H1 (cell line): ENCODE measurements at regions not wholly inside any gene's neighbourhood (a gene's known extent, or its start where the extent isn't known, plus 50 kb on each side); places are given as distances from the start of the nearest gene placed in this dataset.

Source experiments
- CTCF ChIA-PET: fragments of 300-600 bp; sonication (Branson Sonifier 250); formaldehyde crosslinking; loops from one replicate; lab custom pipeline; 2021; ENCODE audit not compliant: partially characterized antibody; lab: Charles Lee
- POLR2A ChIA-PET: fragments of 300-600 bp; sonication (Branson Sonifier 250); formaldehyde crosslinking; loops from one replicate; lab custom pipeline; 2021; ENCODE audit warnings: inconsistent platforms; ENCODE audit not compliant: partially characterized antibody; lab: Charles Lee
- DNase-seq, 2 experiments: peaks; one replicate each; pipeline versions ENCODE4 v3.0.0 to v3.0.0-alpha.2; 2010 to 2022; ENCODE audit warnings: low spot score in 2 of 2, low read depth in 1 of 2, mixed read lengths in 1 of 2
- FAIRE-seq: peaks from 2 replicates; lab custom pipeline; 2011; peaks lifted over from hg19 to GRCh38; lab: Jason Lieb, UNC
- H2AFZ ChIP-seq: 2 replicates; pipeline ENCODE4 v1.8.1; 2012; ENCODE audit warnings: low read length, inconsistent platforms
- H2AK5ac ChIP-seq: 2 replicates; pipeline ENCODE4 v1.6.1; 2013; ENCODE audit warnings: low read depth, low read length
- H2BK120ac ChIP-seq: replicated peaks from 2 replicates; pipeline ENCODE3; 2013; ENCODE audit warnings: low read depth, low read length, inconsistent platforms
- H2BK12ac ChIP-seq: 2 replicates; pipeline ENCODE4 v1.6.1; 2013; ENCODE audit warnings: low read depth, low read length
- H2BK15ac ChIP-seq: 2 replicates; pipeline ENCODE4 v1.6.1; 2013; ENCODE audit warnings: low read length
- H2BK20ac ChIP-seq: 2 replicates; pipeline ENCODE4 v1.6.1; 2013; ENCODE audit warnings: low read length
- H2BK5ac ChIP-seq: 2 replicates; pipeline ENCODE4 v1.6.1; 2013; ENCODE audit warnings: low read depth, low read length
- H3K14ac ChIP-seq: 2 replicates; pipeline ENCODE4 v1.6.1; 2013; ENCODE audit warnings: inconsistent platforms; ENCODE audit not compliant: insufficient read length
- H3K18ac ChIP-seq: 2 replicates; pipeline ENCODE4 v1.6.1; 2013; ENCODE audit warnings: low read length; ENCODE audit errors: extremely low read depth
- H3K23ac ChIP-seq: 2 replicates; pipeline ENCODE4 v1.6.1; 2013; ENCODE audit warnings: inconsistent platforms; ENCODE audit not compliant: insufficient read length
- H3K23me2 ChIP-seq: 2 replicates; pipeline ENCODE4 v1.6.1; 2013; ENCODE audit warnings: low read depth, low read length
- H3K27ac ChIP-seq: 2 replicates; pipeline ENCODE4 v1.6.1; 2011; ENCODE audit warnings: low read depth, low read length, inconsistent platforms
- H3K27me3 ChIP-seq, 4 experiments: replicated peaks in 1 of 4; 1 replicate in 1 of 4; 2 replicates in 3 of 4; pipeline versions ENCODE4 v1.6.1 to v1.8.1; 2011 to 2013; ENCODE audit warnings: low read length in 3 of 4, mild to moderate bottlenecking in 3 of 4, inconsistent platforms in 2 of 4, mixed read lengths in 2 of 4, moderate library complexity in 1 of 4; ENCODE audit not compliant: control insufficient read depth in 3 of 4, insufficient read depth in 3 of 4; ENCODE audit errors: extremely low read depth in 1 of 4
- H3K36me3 ChIP-seq, 4 experiments: 2 replicates each; pipeline versions ENCODE4 v1.6.1 to v1.8.1; 2011 to 2013; ENCODE audit warnings: mild to moderate bottlenecking in 4 of 4, low read length in 3 of 4, moderate library complexity in 2 of 4, control low read depth in 1 of 4, inconsistent platforms in 1 of 4; ENCODE audit not compliant: insufficient read depth in 4 of 4, control insufficient read depth in 2 of 4
- H3K4ac ChIP-seq: replicated peaks from 2 replicates; pipeline ENCODE3; 2013; ENCODE audit warnings: low read length, low read depth, mixed read lengths, inconsistent platforms; ENCODE audit not compliant: insufficient read length
- H3K4me1 ChIP-seq, 4 experiments: replicated peaks in 1 of 4; 1 replicate in 1 of 4; 2 replicates in 3 of 4; pipeline versions ENCODE4 v1.6.1 to v1.8.1; 2011 to 2013; ENCODE audit warnings: low read length in 3 of 4, inconsistent platforms in 2 of 4, mixed read lengths in 1 of 4; ENCODE audit not compliant: insufficient read depth in 4 of 4, control insufficient read depth in 3 of 4
- H3K4me2 ChIP-seq, 2 experiments: 2 replicates each; pipeline versions ENCODE4 v1.6.1 to v1.8.1; 2011 to 2013; ENCODE audit warnings: low read depth in 2 of 2, low read length in 2 of 2, control low read depth in 1 of 2, inconsistent platforms in 1 of 2, mild to moderate bottlenecking in 1 of 2; ENCODE audit not compliant: insufficient read depth in 1 of 2
- H3K4me3 ChIP-seq, 4 experiments: fragments of 200-600, 300-600 bp in 1 of 4; sonication (generic), shearing (Covaris generic), sonication (Bioruptor Twin) in 1 of 4; 2 replicates each; pipeline versions ENCODE4 v1.5.1 to v1.8.1; 2011 to 2016; ENCODE audit warnings: low read length in 4 of 4, low read depth in 3 of 4, control low read depth in 2 of 4, inconsistent platforms in 2 of 4, mild to moderate bottlenecking in 2 of 4, mixed read lengths in 1 of 4, moderate library complexity in 1 of 4; ENCODE audit not compliant: insufficient read depth in 2 of 4; ENCODE audit errors: extremely low read depth in 1 of 4
- H3K56ac ChIP-seq: replicated peaks from 2 replicates; pipeline ENCODE3; 2013; ENCODE audit warnings: low read depth, mild to moderate bottlenecking, mixed read lengths, low read length, inconsistent platforms; ENCODE audit not compliant: insufficient read length
- H3K79me1 ChIP-seq: 2 replicates; pipeline ENCODE4 v1.6.1; 2013; ENCODE audit warnings: low read depth, low read length, control low read depth
- H3K79me2 ChIP-seq, 2 experiments: 2 replicates each; pipeline versions ENCODE4 v1.6.1 to v1.8.1; 2012 to 2013; ENCODE audit warnings: low read length in 2 of 2, mild to moderate bottlenecking in 2 of 2, inconsistent platforms in 1 of 2; ENCODE audit not compliant: insufficient read depth in 2 of 2, control insufficient read depth in 1 of 2
- H3K9ac ChIP-seq, 4 experiments: replicated peaks in 1 of 4; 1 replicate in 1 of 4; 2 replicates in 3 of 4; pipeline versions ENCODE4 v1.6.1 to v1.8.1; 2011 to 2013; ENCODE audit warnings: low read depth in 3 of 4, low read length in 3 of 4, control low read depth in 2 of 4, mild to moderate bottlenecking in 2 of 4, moderate library complexity in 2 of 4, inconsistent platforms in 1 of 4; ENCODE audit errors: extremely low read depth in 1 of 4
- H3K9me3 ChIP-seq, 2 experiments: 2 replicates each; pipeline versions ENCODE4 v1.6.1 to v1.8.1; 2012 to 2013; ENCODE audit warnings: mild to moderate bottlenecking in 2 of 2, moderate library complexity in 2 of 2, control low read depth in 1 of 2, inconsistent platforms in 1 of 2, low read depth in 1 of 2, low read length in 1 of 2, mixed read lengths in 1 of 2; ENCODE audit not compliant: insufficient read depth in 2 of 2
- H4K20me1 ChIP-seq, 2 experiments: replicated peaks in 1 of 2; 2 replicates each; pipeline versions ENCODE3 to v1.8.1; 2011 to 2013; ENCODE audit warnings: inconsistent platforms in 2 of 2, low read length in 2 of 2, mild to moderate bottlenecking in 1 of 2; ENCODE audit not compliant: insufficient read depth in 2 of 2, control insufficient read depth in 1 of 2
- H4K5ac ChIP-seq: 2 replicates; pipeline ENCODE4 v1.6.1; 2013; ENCODE audit warnings: low read length, low read depth, mixed read lengths, inconsistent platforms; ENCODE audit not compliant: insufficient read length
- H4K8ac ChIP-seq: 2 replicates; pipeline ENCODE4 v1.8.0; 2013; ENCODE audit warnings: mild to moderate bottlenecking, moderate library complexity, low read length, inconsistent platforms; ENCODE audit not compliant: insufficient read depth; ENCODE audit errors: extremely low read depth
- H4K91ac ChIP-seq: replicated peaks from 2 replicates; pipeline ENCODE3; 2013; ENCODE audit warnings: low read length, mixed read lengths, inconsistent platforms; ENCODE audit not compliant: insufficient read length
- ASH2L ChIP-seq: fragments of 200-600, 300-600 bp; sonication (generic); IDR thresholded peaks from one replicate; pipeline ENCODE4 v1.7.1; 2017; ENCODE audit warnings: low read length
- BCL11A ChIP-seq, 2 experiments: IDR thresholded peaks; one replicate each; pipeline ENCODE4 v1.6.1; 2011; ENCODE audit warnings: low read depth in 2 of 2, low read length in 2 of 2, mild to moderate bottlenecking in 2 of 2
- CTBP2 ChIP-seq: IDR thresholded peaks from 2 replicates; pipeline ENCODE4 v1.7.0; 2011; ENCODE audit warnings: borderline replicate concordance, mild to moderate bottlenecking, moderate library complexity, mixed read lengths, low read length; ENCODE audit not compliant: insufficient read depth, insufficient read length
- EZH2 ChIP-seq: fragments of 200-600 bp; sonication (generic); IDR thresholded peaks from 2 replicates; pipeline ENCODE4 v1.7.1; 2012; ENCODE audit warnings: low read depth, mild to moderate bottlenecking, moderate library complexity, low read length, inconsistent platforms; ENCODE audit not compliant: severe bottlenecking
- GABPA ChIP-seq: IDR thresholded peaks from 2 replicates; pipeline ENCODE4 v1.6.1; 2011; ENCODE audit warnings: mild to moderate bottlenecking, low read length, moderate library complexity, borderline replicate concordance; ENCODE audit not compliant: insufficient read depth
- NRF1 ChIP-seq: IDR thresholded peaks from 2 replicates; pipeline ENCODE4 v1.6.1; 2011; ENCODE audit warnings: mild to moderate bottlenecking, low read depth, low read length, improper control_type of control experiment
- PHF8 ChIP-seq: fragments of 200-600 bp; sonication (generic); conservative IDR thresholded peaks from 2 replicates; pipeline ENCODE4 v1.7.1; 2012; ENCODE audit warnings: low read depth, mild to moderate bottlenecking, inconsistent platforms, low read length, moderate library complexity
- POLR2A ChIP-seq, 2 experiments: IDR thresholded peaks; 1 replicate in 1 of 2; 2 replicates in 1 of 2; pipeline ENCODE4 v1.6.1; 2011; ENCODE audit warnings: low read depth in 2 of 2, low read length in 2 of 2, mild to moderate bottlenecking in 2 of 2; ENCODE audit errors: control extremely low read depth in 1 of 2
- RBBP5 ChIP-seq: IDR thresholded peaks from 2 replicates; pipeline ENCODE4 v1.7.1; 2012; ENCODE audit warnings: low read depth, mild to moderate bottlenecking, inconsistent platforms, low read length, moderate library complexity, borderline replicate concordance
- SAP30 ChIP-seq: fragments of 300-600 bp; sonication (generic); IDR thresholded peaks from 2 replicates; pipeline ENCODE4 v1.7.1; 2012; ENCODE audit warnings: low read length, moderate library complexity, mild to moderate bottlenecking, inconsistent platforms; ENCODE audit not compliant: insufficient read depth, insufficient replicate concordance
- SRF ChIP-seq: IDR thresholded peaks from 2 replicates; pipeline ENCODE4 v1.6.1; 2011; ENCODE audit warnings: mild to moderate bottlenecking, low read depth, low read length, moderate library complexity
- TCF12 ChIP-seq: IDR thresholded peaks from 2 replicates; pipeline ENCODE4 v1.6.1; 2011; ENCODE audit warnings: low read depth, mild to moderate bottlenecking, low read length
- TEAD4 ChIP-seq: IDR thresholded peaks from 2 replicates; pipeline ENCODE4 v1.6.1; 2012; ENCODE audit warnings: low read depth, low read length, inconsistent platforms, mixed read lengths
- WGBS, 2 experiments: shearing (Covaris generic) in 1 of 2; methylation state at CpG; one replicate each; pipeline versions ENCODE4 v1.1.6 to v1.1.7; 2013 to 2015; ENCODE audit warnings: low lambda C conversion rate in 2 of 2, mixed read lengths in 2 of 2, inconsistent platforms in 1 of 2, low coverage in 1 of 2, missing lambda C conversion rate in 1 of 2; ENCODE audit not compliant: insufficient replicate concordance in 2 of 2, insufficient coverage in 1 of 2, insufficient read length in 1 of 2; ENCODE audit errors: extremely low coverage in 1 of 2, missing lambda C conversion rate in 1 of 2; 5-methylcytosine and 5-hydroxymethylcytosine counted together

DNA sequence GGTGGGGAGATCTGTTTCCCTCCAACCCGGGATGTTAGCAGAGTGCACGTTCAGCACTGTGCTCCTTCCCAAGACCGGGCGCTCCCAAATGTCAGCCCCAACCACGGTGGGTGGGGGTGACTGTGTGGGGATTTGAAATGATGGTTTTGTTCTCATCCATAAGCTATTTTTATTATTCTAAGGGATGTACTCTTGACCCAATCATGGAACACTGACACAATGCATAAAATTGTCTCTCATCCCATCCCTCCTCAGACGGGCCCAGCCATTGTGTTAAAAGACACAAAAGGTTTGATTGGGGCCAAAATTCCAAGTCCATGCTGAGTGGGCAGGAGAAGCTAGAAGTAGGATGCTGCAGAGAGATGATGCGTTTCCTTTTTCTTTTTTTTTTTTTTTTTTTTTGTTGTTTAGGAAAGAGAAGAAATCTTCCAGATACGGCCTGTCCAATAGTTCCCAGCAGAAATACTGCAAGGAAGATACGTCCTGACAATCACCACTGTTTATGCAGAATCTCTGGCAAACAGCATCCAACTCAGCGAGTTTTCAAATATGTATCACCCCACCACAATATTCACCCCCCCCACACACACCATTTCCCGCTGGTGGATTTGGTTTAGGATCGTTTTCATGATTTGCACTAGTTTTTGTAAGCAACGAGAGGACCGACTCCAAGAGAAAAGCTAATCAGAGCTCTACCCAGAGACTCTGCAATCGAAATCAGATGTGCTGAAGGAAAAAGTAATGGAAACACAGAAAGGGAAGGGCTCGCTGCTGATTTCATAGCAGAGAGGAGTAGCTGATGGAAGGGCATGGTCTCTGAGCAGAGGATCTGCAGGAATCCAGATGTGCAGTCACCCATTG lies 163.5 kb upstream of the DYNLRB2 start:
- H2BK15ac ChIP-seq: no peak overlapping the region
- H3K56ac ChIP-seq: no peak overlapping the region
- no peaks in the 10 kb centered on the region for H3K79me2 ChIP-seq
- no peak overlapping the region for H3K4ac ChIP-seq
- no peak overlapping the region for H3K27ac ChIP-seq
- H3K18ac ChIP-seq: no peak overlapping the region
- H2BK5ac ChIP-seq: no peak overlapping the region
- no peaks in the 10 kb centered on the region for H4K20me1 ChIP-seq
- H3K4me1 ChIP-seq: no peaks in the 10 kb centered on the region
- ChIA-PET CTCF (interaction anchor here (1.0 to 1.3 kb wide), 4 partner anchors 10 to 149 kb away, joined by 3 read pairs; no protein-coding TSS in a partner anchor), POLR2A (no interaction called here)
- H3K36me3 ChIP-seq: no peaks in the 10 kb centered on the region
- no peak for FAIRE-seq
- H3K23me2 ChIP-seq: no peaks in the 10 kb centered on the region
- DNase-seq: no peak
- 94% methylated on average over 14 of the region's 16 CpGs; no CpG with 5 or more reads in 1 of the 2 experiments for WGBS, 2 experiments
- no peak overlapping the region for H3K4me3 ChIP-seq
- no peaks in the 10 kb centered on the region for H3K79me1 ChIP-seq
- no peak overlapping the region for H2BK20ac ChIP-seq
- no peaks in the 10 kb centered on the region for H3K27me3 ChIP-seq
- no peak overlapping the region for H4K91ac ChIP-seq
- no peak overlapping the region for H3K4me2 ChIP-seq
- no peak overlapping the region for H3K23ac ChIP-seq
- no peak overlapping the region for H4K5ac ChIP-seq
- no peak overlapping the region for H2AK5ac ChIP-seq
- H3K9me3 ChIP-seq: peaks cover 4 to 12% of the 10 kb centered on the region in 2 experiments; a peak in 3 of 4 replicates
- H2AFZ ChIP-seq: no peak overlapping the region
- H4K8ac ChIP-seq: no peak overlapping the region
- H2BK120ac ChIP-seq: no peak overlapping the region
- H3K14ac ChIP-seq: no peak overlapping the region
- no peak overlapping the region for H2BK12ac ChIP-seq
- H3K9ac ChIP-seq: no peak overlapping the region
- TF ChIP-seq SRF (no peak), TEAD4 (no peak), EZH2 (no peak), NRF1 (no peak), PHF8 (no peak), BCL11A (IDR thresholded peaks at IDR 0.05; ENCODE audit: low read depth in 2 of 2, low read length in 2 of 2) (no peak), TCF12 (no peak), POLR2A (IDR thresholded peaks at IDR 0.05; ENCODE audit: control extremely low read depth in 1 of 2, low read depth in 2 of 2, low read length in 2 of 2) (no peak), CTBP2 (no peak), SAP30 (no peak), ASH2L (no peak), RBBP5 (no peak), GABPA (no peak)
